ENCODE measurements at regions not wholly inside any gene's neighbourhood (a gene's known extent, or its start where the extent isn't known, plus 50 kb on each side); places are given as distances from the start of the nearest gene placed in this dataset.

GRCh38 chr1:229950020-229950419 lies 117.0 kb upstream of the GALNT2 start:
- H4K20me1 ChIP-seq (ENCODE audit: insufficient read depth): no peaks in the 10 kb centered on the region
- ChIA-PET CTCF (no interaction called here), POLR2A (no interaction called here)
- no peaks in the 10 kb centered on the region for H3K79me2 ChIP-seq (ENCODE audit: insufficient read depth)
- H3K36me3 ChIP-seq (replicated peaks in 1 of 2; ENCODE audit: control insufficient read depth in 1 of 2, insufficient read depth in 2 of 2, low read length in 1 of 2): no peaks in the 10 kb centered on the region
- H3K9me3 ChIP-seq: no peaks in the 10 kb centered on the region
- no peaks in the 10 kb centered on the region for H3K9me2 ChIP-seq
- H3K4me1 ChIP-seq (ENCODE audit: control insufficient read depth in 1 of 2, insufficient read depth in 2 of 2, low read depth in 1 of 2, low read length in 1 of 2): peaks cover 0 to 8% of the 10 kb centered on the region in 2 experiments; a peak in 1 of 4 replicates
- TF ChIP-seq IRF3 (IDR thresholded peaks at IDR 0.05; ENCODE audit: low read depth, low read length): no peak
- no peak for TF ChIP-seq TEAD4 (IDR thresholded peaks at IDR 0.05; ENCODE audit: borderline replicate concordance, insufficient read depth)
- TF ChIP-seq RAD21 (IDR thresholded peaks at IDR 0.05; ENCODE audit: low read length): no peak
- no peak for TF ChIP-seq MEF2A (IDR thresholded peaks at IDR 0.05; ENCODE audit: borderline replicate concordance, low read depth)
- TF ChIP-seq PBX3 (IDR thresholded peaks at IDR 0.05): no peak
- no peak for TF ChIP-seq GATA2 (CRISPR knock-in tag; IDR thresholded peaks at IDR 0.05)
- TF ChIP-seq RXRA (IDR thresholded peaks at IDR 0.05; ENCODE audit: borderline replicate concordance, low read depth): no peak
- TF ChIP-seq NFIC (IDR thresholded peaks at IDR 0.05; ENCODE audit: borderline replicate concordance): no peak
- no peak for TF ChIP-seq FOXM1 (IDR thresholded peaks at IDR 0.05; ENCODE audit: low read depth)
- TF ChIP-seq MAX (IDR thresholded peaks at IDR 0.05; ENCODE audit: low read depth): no peak
- no peak for TF ChIP-seq CHD2 (IDR thresholded peaks at IDR 0.05; ENCODE audit: low read length, partially characterized antibody)
- no peak for TF ChIP-seq FOSL2 (IDR thresholded peaks at IDR 0.05; ENCODE audit: borderline replicate concordance, low read depth)
- TF ChIP-seq ELF1 (IDR thresholded peaks at IDR 0.05): no peak
- TF ChIP-seq SMC3 (IDR thresholded peaks at IDR 0.05; ENCODE audit: low read depth, low read length): no peak
- no peak for TF ChIP-seq EZH2phosphoT487 (IDR thresholded peaks at IDR 0.05; ENCODE audit: borderline replicate concordance, low read depth)
- TF ChIP-seq TCF12 (IDR thresholded peaks at IDR 0.05): no peak
- no peak for TF ChIP-seq FOXJ3 (CRISPR knock-in tag; IDR thresholded peaks at IDR 0.05)
- no peak overlapping the region for H3K4me3 ChIP-seq (ENCODE audit: low read depth in 2 of 2, low read length in 1 of 2)
- no peak overlapping the region for H3K4me2 ChIP-seq
- no peaks in the 10 kb centered on the region for H3K27me3 ChIP-seq (ENCODE audit: insufficient read depth)
- no peak overlapping the region for H2AFZ ChIP-seq (ENCODE audit: low read depth)
- WGBS (ENCODE audit: low lambda C conversion rate): 53% methylated on average over 5 of the region's 5 CpGs
- no peak overlapping the region for H3K27ac ChIP-seq (ENCODE audit: low read depth in 2 of 2, low read length in 1 of 2)
- no peaks in the 10 kb centered on the region for H3F3A ChIP-seq (replicated peaks; ENCODE audit: insufficient read depth)
- no peak overlapping the region for H3K9ac ChIP-seq
- no peak for DNase-seq

- no peak for DNase-seq
- Histone ChIP-seq H2AFZ (ENCODE audit: low read depth) (no peak overlapping the region), H3K79me2 (ENCODE audit: insufficient read depth) (no peaks in the 10 kb centered on the region), H3K4me1 (ENCODE audit: control insufficient read depth in 1 of 2, insufficient read depth in 2 of 2, low read depth in 1 of 2, low read length in 1 of 2) (peaks cover 0 to 3% of the 10 kb centered on the region in 2 experiments; a peak in 1 of 4 replicates), H3K9me3 (no peaks in the 10 kb centered on the region), H3K9me2 (no peaks in the 10 kb centered on the region), H3K27me3 (ENCODE audit: insufficient read depth) (no peaks in the 10 kb centered on the region), H3K36me3 (replicated peaks in 1 of 2; ENCODE audit: control insufficient read depth in 1 of 2, insufficient read depth in 2 of 2, low read length in 1 of 2) (no peaks in the 10 kb centered on the region), H3K27ac (ENCODE audit: low read depth in 2 of 2, low read length in 1 of 2) (no peak overlapping the region), H3K4me3 (ENCODE audit: low read depth in 2 of 2, low read length in 1 of 2) (no peak overlapping the region), H3K4me2 (no peak overlapping the region), H4K20me1 (ENCODE audit: insufficient read depth) (no peaks in the 10 kb centered on the region), H3K9ac (no peak overlapping the region), H3F3A (replicated peaks; ENCODE audit: insufficient read depth) (no peaks in the 10 kb centered on the region)
- 7% methylated on average over 1 of the region's 1 CpG for WGBS (ENCODE audit: low lambda C conversion rate)
- POLR2A ChIA-PET: no interaction called here
- TF ChIP-seq GABPA (IDR thresholded peaks at IDR 0.05; ENCODE audit: low read depth): no peak
- TF ChIP-seq TAF1 (IDR thresholded peaks at IDR 0.05; ENCODE audit: borderline replicate concordance, low read depth, low read length): no peak
- TF ChIP-seq FOXJ3 (CRISPR knock-in tag; IDR thresholded peaks at IDR 0.05): no peak
- no peak for TF ChIP-seq EZH2phosphoT487 (IDR thresholded peaks at IDR 0.05; ENCODE audit: borderline replicate concordance, low read depth)
- CTCF ChIA-PET: no interaction called here
These were observed 116.1 kb upstream of the GALNT2 start for GRCh38 chr1:229950908-229951307.

All from SK-N-SH (cell line).